ENCODE measurements at regions not wholly inside any gene's neighbourhood (a gene's known extent, or its start where the extent isn't known, plus 50 kb on each side); places are given as distances from the start of the nearest gene placed in this dataset.
"Not testable (repeated sequence)": the region's sequence is repeated elsewhere in the genome, so short reads cannot be mapped to it uniquely, and the experiment has no call there.

DNA sequence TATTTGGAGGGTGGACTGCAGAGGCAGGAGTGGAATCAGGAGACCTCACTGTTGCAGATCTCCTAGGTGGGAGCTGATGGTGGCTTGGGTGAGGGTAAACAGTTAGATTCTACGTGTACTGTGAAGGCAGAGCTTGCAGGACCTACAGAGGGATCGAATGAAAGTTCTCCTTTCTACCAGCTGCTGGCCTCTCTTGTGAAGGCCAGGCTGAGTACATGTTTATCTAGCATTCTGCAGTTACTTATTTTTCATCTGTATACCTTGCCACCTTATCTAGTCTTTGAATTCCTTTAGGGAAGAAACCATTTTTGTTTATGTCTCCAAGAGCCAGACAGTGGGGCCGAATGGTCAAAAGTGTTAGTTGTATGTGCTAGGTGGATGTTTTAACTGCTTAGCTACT lies 57.6 kb downstream of the PTTG1 start:
- no peak for DNase-seq

DNA sequence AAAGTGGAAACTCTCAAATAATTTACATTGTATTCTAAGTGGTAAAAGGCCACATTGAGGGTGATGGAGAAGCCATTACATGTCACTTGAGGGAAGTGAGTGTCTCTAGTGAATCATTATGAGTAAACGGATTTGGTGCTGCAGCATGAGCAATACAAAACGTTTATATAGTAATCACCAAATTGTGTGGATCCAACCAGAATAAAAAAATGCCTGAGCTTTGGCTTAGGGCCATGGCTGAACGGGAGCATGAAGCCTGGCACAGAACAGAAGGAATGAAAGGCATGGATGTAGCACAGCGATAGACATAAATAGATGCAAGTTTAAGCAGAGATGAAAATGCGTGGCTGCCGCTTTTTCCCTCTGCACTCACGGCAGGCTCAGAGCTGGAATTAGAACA lies 58.3 kb downstream of the PTTG1 start:
- no peak for DNase-seq

- no peak for DNase-seq
These were observed 59.0 kb downstream of the PTTG1 start for GRCh38 chr5:160480652-160481051.

GRCh38 chr5:160484678-160485077 lies 63.0 kb downstream of the PTTG1 start:
- DNase-seq = no peak

DNA sequence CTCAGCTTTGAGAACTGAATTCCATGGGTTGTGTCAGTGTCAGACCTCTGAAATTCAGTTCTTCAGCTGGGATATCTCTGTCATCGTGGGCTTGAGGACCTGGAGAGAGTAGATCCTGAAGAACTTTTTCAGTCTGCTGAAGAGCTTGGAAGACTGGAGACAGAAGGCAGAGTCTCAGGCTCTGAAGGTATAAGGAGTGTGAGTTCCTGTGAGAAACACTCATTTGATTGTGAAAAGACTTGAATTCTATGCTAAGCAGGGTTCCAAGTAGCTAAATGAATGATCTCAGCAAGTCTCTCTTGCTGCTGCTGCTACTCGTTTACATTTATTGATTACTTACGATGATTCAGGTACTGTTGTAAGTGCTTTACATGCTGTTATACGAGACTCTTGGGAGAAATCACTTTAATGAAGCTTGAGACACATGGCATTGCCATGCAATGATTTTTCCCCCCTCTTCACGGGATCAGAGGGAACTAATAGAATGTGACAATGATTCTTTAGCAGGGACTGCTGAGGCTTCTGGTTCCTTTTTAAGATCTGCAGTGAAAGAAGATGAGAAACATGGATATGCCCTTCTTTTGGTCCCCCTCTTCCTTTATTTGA lies 63.8 kb downstream of the PTTG1 start:
- no peak for DNase-seq

GRCh38 chr5:160486573-160486972 lies 64.9 kb downstream of the PTTG1 start:
- DNase-seq = no peak

DNA sequence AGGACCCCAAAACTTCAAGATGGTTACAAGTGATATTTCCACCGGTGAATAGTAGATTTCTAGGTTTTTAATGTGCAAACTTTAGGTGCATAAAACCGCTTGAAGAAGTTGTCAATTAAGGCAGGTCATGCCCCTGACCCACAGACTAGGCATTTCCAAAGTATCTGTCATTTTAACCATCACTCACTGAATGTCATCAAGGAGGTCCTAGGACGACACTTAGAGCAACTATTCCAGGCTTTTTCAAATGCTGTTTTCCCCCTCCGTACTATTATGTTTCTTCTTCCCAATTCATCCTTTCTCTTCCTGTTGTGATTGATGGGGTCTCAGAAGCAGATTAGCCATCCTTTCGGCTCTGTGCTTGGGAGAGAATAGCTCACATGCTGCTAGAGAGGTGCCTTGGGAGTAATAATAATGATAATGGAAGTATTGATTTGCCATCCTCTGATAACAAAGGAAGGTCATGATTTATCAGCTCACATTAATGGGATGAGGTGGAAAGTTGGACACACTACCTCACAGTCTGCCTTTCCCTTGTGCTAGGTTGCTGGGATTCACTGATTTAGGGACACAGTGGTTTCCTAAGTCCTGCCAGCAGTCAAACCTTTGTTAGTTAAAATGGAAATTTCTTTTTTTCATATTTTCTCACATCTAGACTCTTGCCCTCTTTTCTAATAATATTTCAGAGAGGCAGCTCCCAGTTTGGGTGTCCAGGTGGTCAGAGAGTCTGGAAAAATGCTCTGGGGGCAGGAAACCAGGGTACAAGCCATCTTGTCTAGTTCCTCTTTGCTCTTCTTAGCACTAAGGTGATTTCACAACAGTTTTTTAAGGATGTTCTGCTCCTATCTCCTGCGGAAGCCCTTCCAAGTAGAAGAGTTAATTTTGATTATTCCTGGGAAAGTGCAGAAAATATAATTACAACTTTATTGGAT lies 67.0 kb downstream of the PTTG1 start:
- no peak for DNase-seq

GRCh38 chr5:160491438-160491837 lies 69.8 kb downstream of the PTTG1 start:
- DNase-seq = no peak

- DNase-seq = no peak
These were observed 70.9 kb downstream of the PTTG1 start for GRCh38 chr5:160492565-160492964.

DNA sequence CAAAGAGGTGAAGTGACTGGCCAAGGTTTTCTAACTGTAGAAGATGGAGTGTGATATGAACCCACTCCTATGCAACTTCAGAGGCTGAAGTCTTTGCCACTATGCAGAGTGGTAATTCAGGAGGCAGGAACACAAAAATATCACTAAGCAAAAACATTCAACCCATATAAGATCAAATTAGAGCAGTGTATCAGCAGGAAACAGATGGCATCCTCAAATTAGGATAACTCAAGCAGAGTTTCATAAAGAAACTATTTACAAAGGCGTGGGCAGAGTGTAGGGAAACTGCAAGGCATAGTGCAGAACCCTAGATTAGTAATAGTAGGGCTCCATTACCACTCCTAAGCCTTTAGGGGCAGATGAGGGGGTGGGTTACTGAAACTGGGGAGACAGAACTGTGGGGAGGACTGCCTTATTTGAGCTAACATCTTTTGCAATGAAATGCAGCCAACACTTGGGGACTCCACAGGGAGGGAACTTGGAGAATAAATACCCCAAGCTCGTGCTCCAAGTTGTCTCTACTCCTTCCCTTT lies 72.2 kb downstream of the PTTG1 start:
- no peak for DNase-seq

DNA sequence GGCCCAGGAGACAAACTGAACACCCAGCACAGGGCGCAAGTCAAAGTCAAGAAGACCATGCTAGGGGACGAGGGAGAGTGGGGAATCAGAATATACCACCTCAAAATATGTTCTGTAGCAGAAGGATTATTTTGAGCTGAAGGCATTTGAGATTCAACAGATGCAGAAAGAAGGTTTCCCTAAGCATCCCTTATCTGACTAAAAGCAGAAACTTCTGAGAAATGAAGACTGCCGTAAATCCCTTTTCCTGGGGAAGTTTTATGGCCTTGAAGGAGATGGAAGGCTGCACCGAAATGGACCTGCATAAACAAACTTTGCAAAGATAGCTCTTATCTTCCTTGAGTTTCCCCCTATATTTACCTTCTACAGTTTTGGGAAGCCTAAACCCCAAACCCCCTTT lies 72.8 kb downstream of the PTTG1 start:
- no peak for DNase-seq

- DNase-seq = no peak
These were observed 74.7 kb downstream of the PTTG1 start for GRCh38 chr5:160496334-160496733.

- DNase-seq = no peak
These were observed 75.1 kb downstream of the PTTG1 start for GRCh38 chr5:160496784-160497183.

- DNase-seq = no peak
These were observed 76.2 kb downstream of the PTTG1 start for GRCh38 chr5:160497878-160498277.

DNA sequence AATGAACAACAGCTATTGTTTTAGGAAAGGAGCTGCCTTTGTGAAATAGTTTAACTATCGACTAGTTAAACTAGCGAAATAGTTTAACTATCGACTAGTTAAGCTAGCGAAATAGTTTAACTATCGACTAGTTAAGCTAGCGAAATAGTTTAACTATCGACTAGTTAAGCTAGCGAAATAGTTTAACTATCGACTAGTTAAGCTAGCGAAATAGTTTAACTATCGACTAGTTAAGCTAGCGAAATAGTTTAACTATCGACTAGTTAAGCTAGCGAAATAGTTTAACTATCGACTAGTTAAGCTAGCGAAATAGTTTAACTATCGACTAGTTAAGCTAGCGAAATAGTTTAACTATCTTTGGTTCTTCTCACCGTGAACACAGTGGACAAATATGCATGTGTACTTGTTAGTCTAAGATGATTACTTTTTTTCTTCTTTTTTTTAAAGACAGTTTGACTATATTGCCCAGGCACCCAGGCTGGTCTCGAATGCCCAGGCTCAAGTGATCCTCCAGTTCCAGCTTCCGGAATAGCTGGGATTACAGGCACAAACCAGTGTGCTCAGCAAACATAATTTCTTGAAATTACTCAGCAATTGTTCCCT lies 76.9 kb downstream of the PTTG1 start:
- DNase-seq = not testable (repeated sequence)

- peak; percentile 32 for DNase-seq
These were observed 79.4 kb downstream of the PTTG1 start for GRCh38 chr5:160500786-160501779.

- no peak for DNase-seq
These were observed 83.3 kb downstream of the PTTG1 start for GRCh38 chr5:160504906-160505305.

GRCh38 chr5:160506006-160507004 lies 84.7 kb downstream of the PTTG1 start:
- DNase-seq = no peak

DNA sequence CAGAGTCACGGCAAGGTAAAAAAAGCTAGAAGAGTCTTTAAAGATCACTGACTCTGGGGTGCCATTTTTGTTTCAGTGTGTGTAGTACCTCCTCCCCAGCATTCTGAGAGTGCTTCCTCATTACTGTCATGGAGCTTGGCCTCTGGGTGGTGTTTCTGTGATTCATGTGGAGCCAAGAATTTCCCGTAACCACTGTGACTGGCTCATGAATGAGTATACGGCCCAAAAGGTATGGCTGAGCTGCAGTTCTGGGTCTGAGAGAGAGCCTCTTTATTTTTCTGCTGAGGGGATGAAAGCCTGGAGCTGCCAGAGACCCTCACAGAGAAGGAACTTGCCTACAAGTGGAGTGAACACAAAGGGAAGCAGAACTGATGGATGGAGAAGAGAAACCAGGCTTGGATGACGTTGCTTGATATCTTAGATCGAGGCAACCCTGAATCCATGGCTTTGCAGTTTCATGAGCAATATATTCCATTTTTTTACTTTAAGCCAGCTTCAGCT lies 85.6 kb downstream of the PTTG1 start:
- no peak for DNase-seq

DNA sequence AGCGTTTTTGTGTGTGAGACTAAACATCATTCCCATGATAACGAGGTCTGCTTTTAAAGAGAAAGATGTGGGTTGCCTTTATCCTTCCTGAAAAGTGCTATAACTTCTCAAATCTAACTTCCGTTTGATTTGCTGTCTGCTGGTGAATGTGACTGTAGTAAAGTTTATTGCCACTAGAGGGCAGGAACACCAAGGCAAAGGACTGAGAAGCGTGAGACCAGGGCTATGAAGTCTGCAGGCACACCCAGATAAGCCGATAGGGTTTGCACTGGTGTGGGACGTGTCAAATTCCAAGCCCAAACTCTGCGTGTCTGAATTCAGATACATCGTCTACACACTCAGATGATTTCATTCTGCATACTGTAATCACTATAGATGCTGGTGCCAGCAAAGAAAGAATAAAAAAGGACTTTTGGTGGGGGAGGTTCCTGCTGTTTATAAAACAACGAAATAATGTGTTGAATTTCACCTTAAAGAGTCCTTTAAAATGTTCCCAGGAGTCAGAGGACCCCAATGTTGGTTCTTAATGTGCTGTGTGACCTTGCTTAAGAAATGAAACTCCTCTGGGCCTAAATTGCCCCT lies 87.2 kb downstream of the PTTG1 start:
- peak; percentile 36 for DNase-seq
